ENCODE measurements at regions not wholly inside any gene's neighbourhood (a gene's known extent, or its start where the extent isn't known, plus 50 kb on each side); places are given as distances from the start of the nearest gene placed in this dataset.
"Not testable (repeated sequence)": the region's sequence is repeated elsewhere in the genome, so short reads cannot be mapped to it uniquely, and the experiment has no call there.

DNA sequence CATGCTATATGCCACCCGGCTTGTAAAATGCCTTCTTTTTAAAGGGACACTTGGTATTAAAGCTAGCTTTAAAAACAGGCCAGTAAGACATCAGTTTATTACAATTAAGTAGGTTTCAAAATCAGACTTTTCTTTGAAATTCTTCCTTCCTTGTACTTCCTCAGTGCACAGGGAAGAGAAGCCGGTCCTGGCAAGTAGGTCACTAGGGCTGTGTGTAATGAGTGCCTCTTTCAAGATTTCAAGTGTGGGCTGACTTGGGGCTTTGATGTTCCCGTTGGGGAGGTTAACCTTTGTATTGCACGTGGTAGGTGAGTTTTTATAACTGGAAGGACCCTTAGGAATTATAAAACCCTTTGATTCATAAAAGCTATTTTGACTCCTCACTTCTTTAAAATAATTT lies 566.4 kb upstream of the ID2 start:
- DNase-seq: no peak

DNA sequence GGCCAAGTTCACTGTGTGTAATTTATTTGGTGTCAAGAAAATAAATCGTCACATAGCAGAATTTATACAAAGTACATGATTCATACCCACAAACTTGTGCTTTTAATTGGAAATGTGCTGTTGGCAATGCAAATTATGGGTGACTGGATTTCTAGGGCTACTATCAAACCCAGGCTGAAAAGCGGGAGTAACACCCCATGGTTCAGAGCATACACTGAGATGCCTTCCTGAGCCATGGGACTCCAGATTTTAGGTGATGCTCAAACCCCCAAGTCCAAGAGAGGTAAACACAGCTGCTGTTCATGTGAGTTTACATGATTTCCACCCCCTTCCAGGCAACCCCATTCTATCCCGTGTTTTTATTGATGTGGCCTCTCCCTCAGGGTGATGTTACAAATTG lies 565.9 kb upstream of the ID2 start:
- no peak for DNase-seq

DNA sequence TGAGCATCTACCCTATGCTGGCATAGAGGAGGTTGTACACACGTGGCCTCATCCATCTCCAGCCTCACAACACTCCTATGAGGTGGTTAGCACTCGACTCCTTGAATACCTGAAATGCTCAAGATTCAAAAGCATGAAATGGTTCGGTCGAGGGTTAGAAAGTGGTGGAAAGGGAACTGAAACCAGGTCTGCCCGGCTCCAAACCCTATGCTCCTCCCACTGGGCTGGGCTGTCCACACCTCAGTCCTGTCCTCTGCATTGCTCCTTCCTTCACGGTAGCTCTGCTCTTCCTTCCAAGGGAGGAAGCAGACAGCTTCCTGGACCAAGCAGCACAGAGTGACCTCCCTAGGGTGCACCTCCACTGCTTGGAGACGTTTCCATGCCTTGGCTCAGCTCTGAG lies 565.2 kb upstream of the ID2 start:
- DNase-seq: no peak

DNA sequence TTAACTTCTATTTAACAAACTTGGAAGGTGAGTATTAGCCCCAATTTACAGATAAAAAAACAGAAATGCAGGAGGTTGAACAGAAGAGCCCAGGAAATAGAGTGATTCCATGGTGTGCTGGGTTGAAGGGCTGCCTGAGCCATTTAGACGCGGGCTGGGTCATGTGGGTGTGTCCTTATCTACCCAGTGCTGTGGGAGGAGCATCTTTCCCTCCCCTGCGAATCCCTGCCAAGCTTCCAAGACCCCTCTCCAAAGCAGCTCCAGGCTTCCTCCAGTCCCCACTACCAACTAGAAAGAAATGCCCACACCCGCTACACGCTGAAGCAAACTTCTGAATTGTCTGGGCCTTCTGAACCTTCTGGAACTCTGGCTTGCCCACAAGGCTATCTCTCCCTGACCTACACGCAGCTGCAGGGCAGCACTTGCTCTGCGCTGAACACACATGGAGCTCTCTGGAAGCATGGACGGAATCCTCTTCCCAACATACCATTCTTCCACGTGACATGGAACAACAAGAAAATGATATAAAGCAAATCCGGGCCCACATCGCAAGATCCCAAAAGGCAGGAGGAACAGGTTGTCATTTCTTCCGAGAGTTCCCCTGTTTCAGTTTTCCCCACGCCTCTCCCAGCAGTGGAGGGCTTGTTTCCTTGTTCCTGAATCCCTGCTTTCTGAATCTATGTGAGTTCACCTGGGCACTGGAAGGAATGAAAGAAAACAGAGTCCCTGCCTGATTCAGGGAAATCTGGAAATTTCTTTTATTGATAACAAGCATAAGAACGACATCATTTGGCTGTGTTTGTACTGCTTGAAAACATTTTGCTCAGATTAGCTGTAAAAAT lies 562.7 kb upstream of the ID2 start:
- no peak for DNase-seq

DNA sequence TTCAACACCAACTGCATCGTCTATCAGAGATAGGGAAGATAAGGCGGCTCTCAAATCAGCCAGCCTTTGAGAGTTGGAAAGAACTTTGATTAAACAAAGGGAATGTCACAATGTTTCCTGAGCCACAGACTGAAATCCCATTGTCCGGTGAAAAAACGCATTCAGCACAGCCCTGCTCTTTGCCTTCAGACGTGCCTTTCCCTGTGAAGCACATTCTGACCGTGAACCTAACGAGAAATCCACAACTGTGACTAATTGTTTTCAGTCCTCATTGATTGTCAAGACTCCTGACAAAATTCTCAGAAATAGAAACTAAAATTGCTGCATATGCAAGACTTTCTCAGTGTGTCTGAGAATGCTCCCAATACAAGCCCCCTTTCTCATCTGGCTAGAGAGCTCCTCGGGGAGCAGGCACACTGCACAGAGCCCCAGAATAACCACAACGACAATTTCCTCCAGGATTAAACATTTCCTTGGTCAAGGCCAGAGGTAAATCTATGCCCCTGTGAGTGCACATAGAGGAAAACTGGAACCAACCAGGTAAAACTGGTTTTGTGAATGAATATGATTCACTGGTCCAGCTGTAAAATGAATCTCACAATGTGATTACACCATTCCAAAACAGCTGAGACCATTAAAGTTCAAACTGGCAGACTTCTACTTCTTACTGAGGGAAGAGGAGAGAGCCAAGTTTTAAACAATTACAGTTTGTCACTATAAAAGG lies 561.9 kb upstream of the ID2 start:
- no peak for DNase-seq

DNA sequence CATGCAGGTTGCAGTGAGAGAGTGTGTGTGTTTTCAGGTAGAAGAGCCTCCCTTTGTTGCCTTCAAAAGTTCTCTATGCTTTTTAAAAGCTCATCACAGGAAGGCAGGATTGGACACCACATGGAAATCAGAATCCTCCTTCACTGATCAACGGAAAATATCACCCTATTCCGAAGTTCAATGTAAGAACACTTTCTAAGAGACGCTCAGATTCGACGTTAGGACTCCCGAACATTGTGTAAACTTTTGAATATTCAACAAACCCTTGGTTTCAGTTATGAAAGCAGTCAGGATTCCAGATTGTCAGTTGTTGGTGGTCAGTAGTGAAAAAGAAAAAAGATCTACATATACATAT lies 561.4 kb upstream of the ID2 start:
- no peak for DNase-seq

DNA sequence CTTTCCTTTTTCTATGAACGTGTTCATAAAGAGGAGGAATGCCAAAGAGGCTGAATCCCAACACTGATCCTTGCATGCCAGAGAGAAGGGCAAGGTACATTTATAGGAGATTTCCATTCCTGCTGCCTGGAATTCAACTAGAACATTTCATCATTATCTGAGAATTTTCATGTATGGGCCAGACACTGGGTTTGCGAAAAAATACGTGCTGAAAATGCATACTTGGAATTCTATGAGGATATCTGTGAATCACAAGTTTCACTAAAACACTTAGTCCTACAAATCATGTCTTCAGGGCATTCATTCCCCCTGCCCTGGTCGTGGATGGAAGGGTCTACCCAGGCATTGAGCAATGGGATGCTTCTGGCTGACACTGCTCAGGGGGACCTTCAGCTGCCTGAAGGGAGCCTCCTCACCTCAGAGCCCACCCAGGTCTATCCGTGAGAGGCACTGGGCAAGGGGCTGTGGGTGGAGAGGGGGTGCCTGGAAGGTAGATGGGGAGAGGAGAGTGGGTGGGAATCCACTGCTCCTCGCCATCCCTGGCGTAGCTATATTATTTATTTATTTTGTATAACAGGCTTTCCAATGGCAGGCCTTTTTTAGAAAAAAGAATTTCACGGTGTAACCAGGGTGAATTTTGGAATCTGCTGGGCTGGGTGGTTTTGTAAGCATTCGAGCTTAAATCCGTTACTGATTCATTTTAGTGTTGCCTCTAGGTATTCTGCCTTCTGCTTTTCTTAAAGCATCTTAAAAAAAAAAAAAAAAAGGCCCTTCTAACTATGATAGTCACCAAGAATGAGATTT lies 560.6 kb upstream of the ID2 start:
- no peak for DNase-seq

DNA sequence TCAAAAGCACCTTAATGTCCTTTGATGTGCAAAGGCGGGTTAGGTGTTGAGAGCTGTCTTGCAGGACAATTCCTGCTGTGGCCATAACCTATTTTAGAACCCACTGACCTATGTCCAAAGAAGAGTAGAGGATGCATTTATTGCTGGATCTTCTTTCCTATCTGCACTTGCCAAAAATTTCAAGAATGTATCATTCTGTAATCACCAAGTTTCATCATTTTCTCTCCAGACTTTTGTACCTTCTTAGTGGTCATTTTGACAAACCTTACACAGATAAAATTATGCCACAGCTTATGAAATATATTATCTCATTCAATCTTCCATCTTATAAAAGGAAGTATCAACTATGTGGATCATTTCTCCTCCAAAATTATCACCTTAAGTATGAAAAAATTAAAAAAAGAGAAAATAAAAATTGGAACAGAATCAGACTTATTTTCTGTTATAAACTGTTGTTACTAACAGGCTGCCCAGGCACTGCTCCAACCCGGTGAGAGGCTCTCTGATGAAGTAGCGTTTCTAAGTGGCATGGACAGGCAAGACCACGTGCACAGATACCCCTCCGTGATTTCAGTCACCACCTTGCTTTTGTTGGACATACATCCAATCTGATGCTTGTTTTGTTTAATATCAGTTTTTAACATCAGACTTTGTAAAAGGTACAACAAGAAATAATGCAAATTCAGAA lies 559.9 kb upstream of the ID2 start:
- DNase-seq: no peak

DNA sequence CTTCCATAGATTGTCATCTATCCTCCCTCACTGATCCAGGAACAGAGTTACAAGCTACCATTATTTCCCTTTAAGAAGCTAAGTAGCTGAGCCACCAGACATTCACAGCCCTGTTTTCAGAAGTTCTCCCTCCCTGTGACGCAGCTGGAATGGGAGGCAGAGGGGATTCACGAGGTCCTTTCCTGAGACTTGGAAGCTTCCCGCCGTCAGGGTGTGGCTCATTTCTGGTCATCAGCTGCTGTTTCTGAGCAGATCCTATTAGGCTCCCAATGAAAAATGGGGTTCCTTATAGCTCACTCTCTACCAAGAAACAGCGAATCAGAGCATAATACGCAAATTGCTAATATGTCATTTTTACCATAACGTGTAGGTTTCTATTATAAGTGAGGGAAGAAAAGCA lies 559.3 kb upstream of the ID2 start:
- DNase-seq: no peak

DNA sequence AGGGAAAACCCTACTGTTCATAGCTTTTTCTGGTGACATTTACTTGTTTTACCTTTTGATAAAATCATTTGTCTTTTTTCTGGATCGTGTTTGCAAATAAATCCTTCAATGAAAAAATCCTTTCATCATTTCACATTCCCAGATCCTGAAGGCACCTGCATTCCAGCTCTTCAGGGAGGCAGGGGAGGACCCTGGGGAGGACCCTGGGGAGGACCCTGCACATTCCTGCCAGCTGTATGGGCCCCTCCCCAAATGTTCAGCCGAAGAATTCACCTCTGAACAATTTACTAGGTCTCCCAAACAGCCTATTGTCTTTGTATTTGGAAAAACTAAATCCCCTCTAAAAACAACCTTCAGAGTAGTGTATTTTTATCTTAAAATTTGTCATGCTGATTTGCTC lies 558.4 kb upstream of the ID2 start:
- DNase-seq: no peak

DNA sequence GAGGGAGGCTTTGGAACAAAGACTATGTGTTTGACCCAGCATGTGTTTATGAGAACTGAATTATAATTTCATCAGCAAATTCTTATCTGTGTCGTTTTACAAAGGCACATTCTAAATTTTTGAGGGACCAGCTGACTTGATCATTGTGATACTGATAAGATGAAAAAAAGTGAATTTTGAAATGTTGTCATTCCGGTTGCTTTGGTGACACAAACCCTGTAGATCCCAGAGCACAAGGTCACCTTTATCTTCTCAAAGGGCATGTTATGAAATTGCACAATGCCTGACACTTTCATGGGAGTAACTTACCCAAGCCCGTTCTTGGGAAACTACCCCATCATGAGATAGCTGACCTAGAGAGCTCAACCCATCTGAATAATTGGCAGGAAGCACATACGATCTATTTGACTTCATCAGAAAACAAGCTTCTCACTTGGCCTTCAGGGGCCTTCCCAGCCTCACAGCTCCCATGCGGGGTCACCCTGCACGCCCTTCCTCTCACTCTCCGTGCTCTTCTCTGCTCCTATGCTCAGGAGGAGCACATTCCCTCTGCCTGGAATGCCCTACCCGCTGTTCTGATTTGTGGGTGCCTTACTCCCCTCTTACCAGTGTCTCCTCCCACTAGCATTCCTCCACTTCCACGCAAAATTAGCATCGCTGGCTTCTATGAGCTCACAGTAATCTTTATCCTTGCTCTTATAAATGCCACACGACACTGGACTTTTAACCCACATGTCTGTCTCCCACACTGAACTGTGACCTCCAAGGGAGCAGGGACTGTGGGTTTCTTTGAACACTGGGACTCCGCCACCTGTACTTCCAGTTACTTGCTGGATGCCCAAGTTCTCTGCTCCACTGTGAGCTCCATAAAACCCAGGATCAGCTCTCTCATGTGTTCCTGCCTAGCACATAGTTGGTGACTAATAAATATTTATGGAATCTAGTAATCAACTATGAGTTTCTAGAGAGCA lies 555.8 kb upstream of the ID2 start:
- no peak for DNase-seq

DNA sequence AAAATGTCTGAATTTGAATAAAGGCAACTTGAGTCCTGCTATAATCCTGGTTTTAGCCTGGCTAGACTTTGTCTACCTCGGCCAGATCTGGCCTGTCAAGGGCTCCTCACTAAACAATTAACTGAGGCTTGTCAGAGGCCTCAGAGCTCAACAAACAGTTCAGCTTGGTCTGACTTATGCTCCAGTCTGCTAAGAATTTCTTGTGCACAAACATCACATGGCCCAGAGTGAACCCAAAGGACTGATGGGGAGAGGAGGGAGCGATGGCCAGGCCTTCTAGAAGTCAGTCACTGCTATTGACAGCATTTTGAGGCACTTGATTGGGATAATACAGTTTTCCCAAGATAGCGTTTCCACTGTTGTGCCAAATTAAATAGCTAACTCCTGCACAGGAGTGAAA lies 555.1 kb upstream of the ID2 start:
- no peak for DNase-seq

DNA sequence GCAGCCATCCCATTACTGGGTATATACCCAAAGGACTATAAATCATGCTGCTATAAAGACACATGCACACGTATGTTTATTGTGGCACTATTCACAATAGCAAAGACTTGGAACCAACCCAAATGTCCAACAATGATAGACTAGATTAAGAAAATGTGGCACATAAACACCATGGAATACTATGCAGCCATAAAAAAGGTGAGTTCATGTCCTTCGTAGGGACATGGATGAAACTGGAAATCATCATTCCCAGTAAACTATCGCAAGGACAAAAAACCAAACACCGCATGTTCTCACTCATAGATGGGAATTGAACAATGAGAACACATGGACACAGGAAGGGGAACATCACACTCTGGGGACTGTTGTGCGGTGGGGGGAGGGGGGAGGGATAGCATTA lies 550.4 kb upstream of the ID2 start:
- not testable (repeated sequence) for DNase-seq

DNA sequence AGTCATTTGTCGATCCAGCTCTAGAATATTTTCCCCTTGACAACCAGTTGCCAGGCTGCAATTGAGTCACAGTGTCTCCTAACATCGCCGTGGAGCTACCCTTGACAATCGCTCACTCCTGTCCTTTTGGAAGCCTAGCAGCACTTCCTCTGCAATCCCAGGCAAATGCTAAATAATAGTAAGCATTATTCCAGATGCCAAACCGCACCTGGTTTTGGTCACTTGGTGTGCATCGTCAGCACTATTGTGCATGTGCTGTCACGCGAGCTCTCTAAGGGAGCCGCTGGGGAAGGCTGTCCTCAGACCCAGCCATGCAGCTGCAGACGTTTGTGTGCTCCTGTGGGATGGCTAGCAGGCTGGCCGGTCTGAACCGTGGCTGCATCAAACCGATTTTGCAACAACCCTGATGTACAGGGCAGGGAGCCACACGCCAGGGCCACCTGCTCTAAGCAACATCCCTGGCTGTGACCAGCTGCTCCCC lies 549.5 kb upstream of the ID2 start:
- DNase-seq: no peak

DNA sequence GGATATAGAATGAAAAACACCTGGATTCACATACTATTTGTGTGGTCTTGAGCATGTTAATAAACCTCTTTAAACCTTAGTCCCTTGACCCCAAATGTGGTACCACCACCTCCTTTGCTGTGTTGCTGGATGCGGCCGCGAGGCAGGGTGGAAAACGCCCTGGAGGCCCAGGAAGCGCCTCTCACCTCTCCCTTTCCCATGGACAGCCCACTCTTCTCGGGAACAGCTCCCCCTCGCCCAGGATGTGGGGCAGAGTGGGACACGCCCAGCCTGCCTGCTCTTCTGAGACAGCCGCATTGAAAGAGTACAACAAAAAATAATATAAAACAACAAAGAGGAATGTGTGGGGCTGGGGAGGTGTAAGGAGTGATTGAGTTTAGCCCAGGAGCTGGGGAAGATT lies 549.0 kb upstream of the ID2 start:
- no peak for DNase-seq

DNA sequence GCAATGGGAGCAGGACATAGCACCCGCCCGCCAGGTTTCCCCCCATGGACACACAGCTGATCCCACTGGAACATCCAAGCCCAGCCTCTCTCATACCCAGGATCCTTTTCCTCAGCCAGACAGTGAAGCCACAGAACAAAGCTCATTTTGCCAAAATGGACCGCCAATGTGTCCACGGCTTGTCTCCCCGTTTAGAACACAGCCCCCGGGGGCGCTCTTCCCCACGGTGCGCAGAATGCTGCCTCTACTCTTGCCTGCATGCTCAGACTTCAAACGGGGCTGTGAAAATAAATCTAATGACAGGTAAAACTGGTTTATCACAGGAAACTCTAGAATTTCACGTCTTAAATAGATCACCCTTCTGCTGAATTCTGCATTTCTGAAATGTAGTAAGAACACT lies 548.5 kb upstream of the ID2 start:
- DNase-seq: no peak

DNA sequence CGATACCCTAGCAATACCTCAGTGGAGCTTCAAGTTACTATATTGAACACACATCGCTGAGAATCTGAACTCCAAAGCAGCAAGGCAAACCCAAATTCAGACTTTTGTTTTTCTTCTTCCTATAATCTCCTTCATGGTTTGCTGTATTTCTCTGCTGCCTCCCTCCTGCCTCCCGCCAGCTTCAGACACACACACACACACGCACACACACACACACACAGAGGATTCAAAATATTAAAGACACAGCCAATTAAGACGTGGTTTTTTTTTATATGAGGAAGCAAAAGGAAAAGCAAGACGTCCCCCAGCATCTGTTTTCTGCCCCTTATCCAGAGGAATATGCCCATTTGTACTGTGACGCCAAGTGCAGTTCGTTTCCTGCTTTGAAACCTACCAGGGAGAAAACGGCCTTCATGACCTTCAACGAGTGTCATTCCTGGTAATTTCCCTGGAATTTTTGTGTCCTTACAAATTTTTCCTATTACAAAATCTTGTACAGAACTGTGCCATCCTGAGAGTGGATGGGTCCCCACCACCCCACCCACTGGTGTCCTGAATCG lies 547.9 kb upstream of the ID2 start:
- DNase-seq: no peak

DNA sequence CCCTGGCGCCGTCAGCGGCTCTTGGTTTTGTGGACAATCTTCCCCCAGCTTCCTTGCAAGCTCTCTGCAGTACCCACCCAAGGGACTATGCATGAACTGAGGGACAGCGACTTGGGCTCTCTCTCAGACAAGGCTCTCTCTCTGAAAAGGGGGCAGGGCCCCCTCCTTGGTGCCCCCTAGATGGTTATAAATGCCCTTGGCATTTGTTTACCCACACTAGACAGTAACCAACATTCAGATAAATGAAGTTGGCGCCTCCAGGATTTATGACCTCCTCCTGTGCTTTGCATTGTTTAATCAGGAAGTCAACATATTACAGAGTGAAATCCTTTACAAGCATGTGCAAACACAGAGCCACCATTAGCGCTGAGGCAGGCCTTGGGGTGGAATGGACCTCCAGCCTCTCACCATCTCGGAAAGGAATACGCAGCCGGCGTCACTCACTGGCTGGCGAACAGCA lies 547.4 kb upstream of the ID2 start:
- no peak for DNase-seq

DNA sequence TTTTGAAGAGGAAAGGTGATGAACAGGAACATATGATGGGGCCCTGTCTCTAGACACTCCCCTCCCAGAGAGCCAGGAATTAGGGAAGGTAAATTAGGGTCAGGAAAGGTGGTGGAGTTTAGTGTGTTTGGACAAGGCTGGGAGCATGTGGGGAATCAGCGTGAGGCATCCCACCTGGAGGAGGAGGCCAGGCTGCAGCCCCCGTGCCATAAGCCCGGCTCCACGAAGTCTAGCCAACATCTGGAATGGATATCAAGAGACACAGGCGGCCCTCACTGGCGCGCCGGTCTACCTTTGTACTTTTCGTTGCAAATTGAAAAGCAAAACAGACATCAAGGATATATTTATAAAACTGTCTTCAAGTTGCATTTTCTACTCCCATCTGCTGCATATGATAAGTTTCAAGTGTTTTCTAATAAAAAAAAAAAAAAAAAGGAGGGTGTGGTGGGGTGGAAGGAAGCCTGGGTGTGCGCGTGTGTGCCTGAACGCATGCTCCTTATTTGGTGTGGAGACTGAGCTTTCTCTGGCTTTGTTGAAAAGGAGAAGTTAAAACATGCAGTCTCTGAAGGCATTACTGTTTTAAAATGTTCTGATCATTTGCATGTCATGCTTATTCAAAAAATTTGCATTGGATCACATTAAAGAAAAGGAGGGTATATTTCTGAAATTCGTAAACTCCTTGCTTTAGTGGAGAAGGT lies 546.7 kb upstream of the ID2 start:
- no peak for DNase-seq

DNA sequence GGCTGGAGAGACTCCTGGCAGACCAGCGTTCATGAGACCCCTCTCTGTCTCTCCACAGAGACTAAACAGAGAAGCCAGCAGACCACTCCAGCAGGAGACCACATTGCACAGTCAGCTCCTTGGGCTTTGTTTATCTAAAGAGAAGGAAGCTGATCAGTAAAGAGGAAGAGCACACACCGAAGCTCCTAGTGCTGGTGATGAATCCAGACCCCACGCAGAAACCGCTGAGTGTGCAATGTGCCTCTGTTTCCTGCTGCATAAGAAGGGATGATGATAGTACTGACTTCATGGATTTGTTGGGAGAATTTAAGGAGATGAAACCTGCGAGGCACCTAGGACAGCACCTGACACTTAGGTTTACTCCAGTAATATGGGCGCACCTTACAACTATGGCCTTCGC lies 544.1 kb upstream of the ID2 start:
- DNase-seq: no peak

DNA sequence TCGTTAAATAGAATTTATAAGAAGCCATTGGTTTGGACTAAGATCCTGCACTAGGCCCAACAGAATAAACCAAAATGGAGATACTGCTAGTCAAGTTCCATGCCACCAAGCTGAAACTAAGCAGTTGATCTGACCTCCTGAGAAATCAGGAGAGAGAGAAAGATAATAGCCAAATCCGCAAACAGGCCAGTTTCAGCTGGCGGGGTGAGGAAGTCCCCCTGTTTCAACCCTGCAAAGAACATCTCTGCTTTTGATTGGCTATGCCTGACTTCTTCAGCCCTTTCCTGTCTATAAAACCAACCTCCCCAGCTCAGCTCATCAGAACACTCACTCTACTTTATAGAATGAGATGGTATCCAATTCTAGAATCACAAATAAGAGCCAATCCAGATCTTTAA lies 543.3 kb upstream of the ID2 start:
- DNase-seq: no peak

Data from NCI-H82 (cell line).